GM21825 (cell line): ENCODE measurements at regions not wholly inside any gene's neighbourhood (a gene's known extent, or its start where the extent isn't known, plus 50 kb on each side); places are given as distances from the start of the nearest gene placed in this dataset.

Source experiments
- ATAC-seq: cut with Tn5 transposase; IDR thresholded peaks from one replicate; pipeline ENCODE4 v1.9.1; 2021; ENCODE audit warnings: mild to moderate bottlenecking, moderate library complexity; ENCODE audit not compliant: unreplicated experiment

DNA sequence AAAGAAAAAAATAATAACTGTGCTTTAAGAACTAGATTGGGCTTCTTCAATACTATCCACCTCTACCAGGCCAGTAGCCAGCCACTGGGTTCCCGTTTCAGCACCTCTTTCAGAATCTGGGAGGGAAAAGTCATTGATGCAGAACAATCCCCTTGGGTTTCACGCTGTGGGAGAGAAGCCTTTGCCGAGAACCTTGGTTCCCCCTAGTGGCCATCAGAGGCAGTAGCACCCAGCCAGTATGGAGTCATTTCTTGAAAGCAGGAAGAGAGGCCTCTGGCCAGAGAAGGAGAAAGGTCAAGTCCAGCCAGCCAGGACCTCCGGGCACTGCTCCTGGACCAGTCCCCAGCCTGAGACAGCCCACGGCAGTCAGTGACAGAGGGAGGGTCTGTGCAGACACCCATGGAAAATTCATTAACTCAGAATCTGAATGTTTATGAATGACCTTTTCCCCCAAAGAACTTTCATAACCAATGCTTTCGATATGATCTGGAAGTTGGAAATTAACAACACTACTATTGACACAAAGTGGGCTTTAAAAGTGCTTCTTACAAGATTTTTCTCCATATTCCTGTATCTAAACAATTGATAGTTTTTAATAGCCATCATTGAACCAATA is 51.2 kb upstream of the CDH5 start:
- ATAC-seq, result peak; percentile 93

GRCh38 chr16:66311306-66311705 is 55.2 kb upstream of the CDH5 start:
- ATAC-seq, result no peak

- ATAC-seq, result no peak
Observed at GRCh38 chr16:66309215-66309807, 57.2 kb upstream of the CDH5 start.

GRCh38 chr16:66308096-66308495 is 58.4 kb upstream of the CDH5 start:
- no peak for ATAC-seq

- ATAC-seq, result no peak
Observed at GRCh38 chr16:66306366-66307150, 59.9 kb upstream of the CDH5 start.

DNA sequence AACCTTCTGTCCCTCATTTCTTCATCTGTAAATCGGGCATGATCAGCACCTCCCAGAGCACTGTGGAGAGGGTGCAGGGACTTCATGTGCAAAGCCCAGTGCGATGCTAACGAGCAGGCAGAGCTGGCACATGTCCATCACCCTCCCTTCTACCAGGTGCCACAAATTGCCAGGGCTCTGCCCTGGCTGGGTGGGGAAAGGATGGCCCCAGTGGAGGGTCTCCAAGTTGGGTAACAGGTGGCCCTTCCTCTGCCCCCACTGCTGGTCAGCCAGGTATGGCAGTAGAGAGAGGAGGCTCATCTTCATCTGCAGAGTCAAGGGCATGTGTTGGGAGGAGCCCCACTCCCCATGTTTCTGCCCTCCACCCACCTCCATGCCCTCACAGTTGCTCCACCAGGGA is 61.5 kb upstream of the CDH5 start:
- no peak for ATAC-seq

GRCh38 chr16:66304151-66304550 is 62.3 kb upstream of the CDH5 start:
- no peak for ATAC-seq

DNA sequence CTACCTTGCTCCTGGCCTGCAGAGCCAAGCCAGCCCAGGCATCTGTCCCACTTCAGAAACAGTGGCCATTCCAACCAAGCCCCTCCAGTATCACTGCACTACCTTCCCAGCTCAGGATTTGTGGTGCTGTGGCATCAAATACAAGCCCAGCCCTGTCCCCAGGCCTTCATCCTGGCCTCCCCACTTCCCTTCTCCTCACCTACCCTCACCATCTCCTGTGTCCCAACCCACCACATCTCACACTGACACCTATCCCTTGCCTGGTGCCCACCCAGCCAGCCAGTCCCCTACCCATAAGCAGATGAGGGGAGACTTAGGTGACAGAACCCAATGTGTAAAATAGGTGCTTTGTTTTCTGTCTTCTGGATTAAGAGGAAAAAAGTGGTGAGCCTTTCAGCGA is 66.0 kb upstream of the CDH5 start:
- ATAC-seq, result no peak

GRCh38 chr16:66300037-66300436 is 66.5 kb upstream of the CDH5 start:
- ATAC-seq, result no peak

GRCh38 chr16:66299349-66299748 is 67.1 kb upstream of the CDH5 start:
- no peak for ATAC-seq

DNA sequence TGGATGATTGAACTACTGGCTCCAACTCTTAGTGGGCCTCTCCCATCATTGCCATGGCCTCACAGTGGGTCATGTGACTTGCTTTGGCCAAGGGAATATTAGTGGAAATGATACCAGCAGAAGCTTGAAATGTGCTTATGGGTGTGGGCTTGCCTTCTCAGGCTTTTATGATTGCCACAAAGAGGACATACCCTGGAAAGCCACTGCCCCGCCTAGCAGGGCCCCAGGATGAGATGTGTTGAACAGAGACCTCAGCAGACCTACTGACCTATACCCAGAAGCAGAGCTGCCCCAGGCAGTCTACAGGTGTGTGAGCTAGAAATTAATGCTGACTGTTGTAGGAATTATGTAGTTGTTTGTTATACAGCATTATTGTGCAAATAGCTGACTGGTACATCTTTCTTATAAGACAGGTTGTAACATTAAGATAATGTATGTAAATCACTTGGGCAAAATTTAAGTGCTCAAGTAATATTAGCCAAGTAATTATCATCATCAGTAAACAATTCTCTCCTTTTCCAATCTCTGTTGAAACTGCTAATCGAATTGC is 67.8 kb upstream of the CDH5 start:
- ATAC-seq, result no peak

GRCh38 chr16:66298006-66298405 is 68.5 kb upstream of the CDH5 start:
- ATAC-seq, result no peak

GRCh38 chr16:66296591-66296990 is 69.9 kb upstream of the CDH5 start:
- ATAC-seq, result no peak

GRCh38 chr16:66295761-66296546 is 70.5 kb upstream of the CDH5 start:
- ATAC-seq, result no peak

DNA sequence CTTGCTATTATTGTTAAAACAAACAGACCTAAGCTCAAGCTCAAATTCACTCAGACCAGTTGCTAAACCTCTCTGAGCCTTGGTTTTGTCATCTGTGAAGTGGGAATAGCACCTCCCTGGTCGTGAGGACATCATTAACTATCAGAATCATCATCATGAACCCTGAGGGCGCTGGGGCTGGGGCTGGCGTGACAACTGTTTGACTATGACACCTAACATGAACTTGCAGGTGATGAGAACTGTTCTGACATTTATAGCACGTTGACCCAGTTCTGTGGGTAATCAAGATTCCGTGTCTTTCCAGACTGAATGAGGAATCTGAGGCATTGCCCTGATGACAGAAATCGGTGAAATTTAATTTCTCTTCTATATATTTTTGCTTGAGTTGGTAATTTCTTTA is 71.3 kb upstream of the CDH5 start:
- no peak for ATAC-seq

- no peak for ATAC-seq
Observed at GRCh38 chr16:66294507-66294906, 72.0 kb upstream of the CDH5 start.

DNA sequence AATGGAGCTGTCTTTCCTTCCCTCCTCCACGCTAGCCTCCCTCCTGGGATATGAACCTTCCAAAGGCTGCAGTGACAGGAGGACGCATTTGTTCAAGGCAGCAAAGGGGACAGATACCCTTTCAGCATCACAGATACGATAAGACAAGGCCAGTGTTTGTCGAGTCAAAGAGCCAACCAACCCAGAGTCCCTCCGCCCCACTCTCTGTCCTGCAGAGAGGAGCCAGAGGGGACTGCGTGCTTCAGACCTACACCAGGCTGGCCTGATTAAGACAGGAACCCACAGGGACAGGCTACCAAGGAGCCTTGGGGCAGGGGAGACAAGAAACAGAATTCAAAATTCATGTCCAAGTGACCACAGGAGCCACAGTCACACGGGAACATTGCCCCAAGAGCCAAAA is 72.6 kb upstream of the CDH5 start:
- ATAC-seq, result no peak

DNA sequence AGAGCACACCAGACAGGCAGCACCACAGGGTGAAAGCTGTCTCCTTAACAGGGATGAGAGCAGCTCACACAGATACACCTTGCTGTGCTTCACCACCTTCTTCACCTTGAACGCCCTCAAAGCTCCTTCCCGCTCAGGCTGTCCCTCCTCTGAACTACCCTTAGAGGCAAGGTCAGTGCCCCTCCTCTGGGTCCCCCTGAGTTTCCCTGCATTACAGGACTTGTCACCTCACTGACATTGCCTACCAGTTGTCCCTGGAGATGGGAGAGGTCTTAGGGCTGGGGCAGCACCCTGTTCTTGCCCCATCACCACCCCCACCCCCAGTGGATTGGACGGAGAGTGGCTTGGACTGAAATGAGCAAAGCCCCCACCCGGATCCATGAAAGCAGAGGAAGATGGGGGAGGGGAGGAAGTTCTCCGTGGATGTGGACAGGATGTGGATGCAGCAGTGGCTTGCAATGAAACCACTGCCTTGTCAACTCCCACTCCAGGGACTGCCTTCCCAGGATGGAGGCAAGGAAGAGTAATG is 73.2 kb upstream of the CDH5 start:
- no peak for ATAC-seq

DNA sequence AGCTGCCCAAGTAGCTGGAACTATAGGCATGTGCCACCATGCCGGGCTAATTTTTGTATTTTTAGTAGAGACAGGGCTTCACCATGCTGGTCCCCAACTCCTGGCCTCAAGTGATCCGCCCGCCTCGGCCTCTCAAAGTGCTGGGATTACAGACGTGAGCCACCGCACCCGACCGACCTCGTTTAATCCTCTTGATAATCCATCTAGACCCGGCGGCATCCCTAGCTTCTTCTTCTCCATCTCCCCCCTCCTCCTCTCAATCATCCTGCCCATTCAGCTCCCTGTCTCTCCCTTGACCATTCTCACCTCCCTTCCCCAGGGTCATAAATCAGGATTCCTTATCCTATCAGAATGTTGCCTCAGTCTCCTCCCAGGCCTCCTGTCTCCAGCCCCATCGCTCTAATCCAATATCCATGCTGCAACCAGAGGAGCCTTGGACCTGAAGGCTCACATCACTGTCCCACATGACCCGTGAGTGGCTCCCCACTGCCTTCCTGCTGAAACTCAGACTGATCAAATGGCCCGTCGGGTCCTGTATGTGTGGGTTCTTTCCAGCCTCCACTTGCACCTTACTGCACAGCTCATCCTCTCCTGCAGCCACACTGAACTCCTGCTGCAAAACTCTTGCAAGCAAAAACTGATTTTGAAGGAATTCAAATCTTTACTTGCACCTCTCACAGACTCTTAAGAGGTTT is 74.1 kb upstream of the CDH5 start:
- ATAC-seq, result no peak

DNA sequence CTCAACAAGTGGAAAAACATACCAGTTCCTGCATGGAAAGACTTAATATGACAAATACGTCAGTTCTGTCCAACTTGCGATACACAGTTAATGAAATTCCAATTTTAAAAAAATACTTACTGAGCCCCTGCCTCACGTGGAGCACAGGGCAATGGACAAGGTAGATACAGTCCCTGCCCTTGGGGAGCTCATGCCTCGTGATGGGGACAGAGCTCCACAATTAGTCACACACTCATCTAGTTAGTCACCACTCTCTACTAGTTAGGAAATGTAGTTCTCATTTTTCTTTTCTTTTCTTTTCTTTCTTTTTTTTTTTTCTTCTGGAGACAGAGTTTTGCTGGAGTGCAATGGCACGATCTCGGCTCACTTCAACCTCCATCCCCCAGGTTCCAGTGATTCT is 74.7 kb upstream of the CDH5 start:
- ATAC-seq, result no peak
